MM.1S (cell line): ENCODE measurements at regions not wholly inside any gene's neighbourhood (a gene's known extent, or its start where the extent isn't known, plus 50 kb on each side); places are given as distances from the start of the nearest gene placed in this dataset.

Source experiments
- CTCF ChIP-seq: fragments of 300-600 bp; sonication (generic); IDR thresholded peaks from 2 replicates; pipeline ENCODE4 v1.5.1; 2016; ENCODE audit warnings: antibody characterized with exemption, low read length, mixed read lengths
- EZH2 ChIP-seq: fragments of 300-600 bp; sonication (generic); optimal IDR thresholded peaks from 2 replicates; pipeline ENCODE3; 2017; ENCODE audit warnings: low read depth, mild to moderate bottlenecking, antibody characterized with exemption, low read length, mixed read lengths
- EZH2phosphoT487 ChIP-seq: fragments of 300-600 bp; sonication (generic); IDR thresholded peaks from 2 replicates; pipeline ENCODE4 v1.6.1; 2018; ENCODE audit warnings: antibody characterized with exemption, low read length

DNA sequence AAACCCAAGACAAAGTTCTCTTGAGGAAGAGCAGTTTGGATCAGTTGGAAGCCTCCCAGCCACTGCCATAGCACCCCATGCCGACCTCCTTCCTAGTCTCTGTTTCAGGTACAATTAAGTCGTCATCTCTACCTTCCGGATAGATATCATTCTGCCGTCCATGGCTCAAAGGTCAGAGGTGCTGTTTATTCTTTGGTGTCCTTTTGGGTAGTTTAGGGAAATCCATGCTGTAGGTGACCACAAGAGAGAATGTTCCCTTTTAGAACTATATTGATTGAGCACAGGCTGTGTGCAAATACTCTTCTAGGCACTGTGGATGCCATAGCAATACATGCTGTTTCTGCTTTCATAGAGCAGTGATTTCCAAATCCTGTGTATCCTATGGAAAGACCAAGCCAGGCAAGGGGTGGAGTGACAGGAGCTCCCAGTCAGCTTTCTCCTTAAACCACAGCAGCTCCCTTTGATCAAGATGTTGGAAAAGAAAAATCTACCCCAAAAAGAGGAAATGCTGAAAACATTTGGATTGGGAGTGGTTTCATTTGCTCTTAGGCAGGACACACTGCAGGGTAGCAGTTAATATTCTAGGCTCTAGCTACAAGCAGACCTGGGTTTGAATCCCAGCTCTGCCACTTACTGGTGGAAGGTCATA lies 127.9 kb downstream of the PALM2AKAP2 start:
- TF ChIP-seq EZH2 (no peak), CTCF (no peak), EZH2phosphoT487 (no peak)
